ENCODE measurements at regions not wholly inside any gene's neighbourhood (a gene's known extent, or its start where the extent isn't known, plus 50 kb on each side); places are given as distances from the start of the nearest gene placed in this dataset.

GRCh38 chr3:106185949-106186348 is 317.1 kb upstream of the CBLB start:
- TF ChIP-seq, protein P1, sequence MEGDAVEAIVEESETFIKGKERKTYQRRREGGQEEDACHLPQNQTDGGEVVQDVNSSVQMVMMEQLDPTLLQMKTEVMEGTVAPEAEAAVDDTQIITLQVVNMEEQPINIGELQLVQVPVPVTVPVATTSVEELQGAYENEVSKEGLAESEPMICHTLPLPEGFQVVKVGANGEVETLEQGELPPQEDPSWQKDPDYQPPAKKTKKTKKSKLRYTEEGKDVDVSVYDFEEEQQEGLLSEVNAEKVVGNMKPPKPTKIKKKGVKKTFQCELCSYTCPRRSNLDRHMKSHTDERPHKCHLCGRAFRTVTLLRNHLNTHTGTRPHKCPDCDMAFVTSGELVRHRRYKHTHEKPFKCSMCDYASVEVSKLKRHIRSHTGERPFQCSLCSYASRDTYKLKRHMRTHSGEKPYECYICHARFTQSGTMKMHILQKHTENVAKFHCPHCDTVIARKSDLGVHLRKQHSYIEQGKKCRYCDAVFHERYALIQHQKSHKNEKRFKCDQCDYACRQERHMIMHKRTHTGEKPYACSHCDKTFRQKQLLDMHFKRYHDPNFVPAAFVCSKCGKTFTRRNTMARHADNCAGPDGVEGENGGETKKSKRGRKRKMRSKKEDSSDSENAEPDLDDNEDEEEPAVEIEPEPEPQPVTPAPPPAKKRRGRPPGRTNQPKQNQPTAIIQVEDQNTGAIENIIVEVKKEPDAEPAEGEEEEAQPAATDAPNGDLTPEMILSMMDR (IDR thresholded peaks at IDR 0.05) = no peak
- TF ChIP-seq POLR2A (IDR thresholded peaks at IDR 0.05) = no peak
